CD4-positive, alpha-beta T cell treated with Interleukin-6 at 100 ng/mL for 8 hours (primary cell): ENCODE measurements at regions not wholly inside any gene's neighbourhood (a gene's known extent, or its start where the extent isn't known, plus 50 kb on each side); places are given as distances from the start of the nearest gene placed in this dataset.
"Not testable (repeated sequence)": the region's sequence is repeated elsewhere in the genome, so short reads cannot be mapped to it uniquely, and the experiment has no call there.

Source experiments
- DNase-seq: peaks from one replicate; pipeline ENCODE4 v3.0.0-alpha.2; 2020; ENCODE audit warnings: mixed read lengths, low spot score

GRCh38 chr18:1133541-1133940 is 228.9 kb downstream of the ADCYAP1 start:
- no peak for DNase-seq

- DNase-seq = no peak
Measured at GRCh38 chr18:1147730-1148129, 243.1 kb downstream of the ADCYAP1 start.

- DNase-seq = no peak
Measured at GRCh38 chr18:1149709-1150108, 245.0 kb downstream of the ADCYAP1 start.

GRCh38 chr18:1150344-1150743 is 245.7 kb downstream of the ADCYAP1 start:
- DNase-seq = no peak

GRCh38 chr18:1152958-1153357 is 248.3 kb downstream of the ADCYAP1 start:
- not testable (repeated sequence) for DNase-seq

GRCh38 chr18:1173593-1173992 is 268.9 kb downstream of the ADCYAP1 start:
- no peak for DNase-seq

GRCh38 chr18:1177232-1177631 is 272.6 kb downstream of the ADCYAP1 start:
- DNase-seq = no peak

- DNase-seq = no peak
Measured at GRCh38 chr18:1191341-1191740, 286.7 kb downstream of the ADCYAP1 start.

- DNase-seq = no peak
Measured at GRCh38 chr18:1213126-1213525, 308.5 kb downstream of the ADCYAP1 start.

- no peak for DNase-seq
Measured at GRCh38 chr18:1222880-1223279, 318.2 kb downstream of the ADCYAP1 start.

GRCh38 chr18:1227025-1227424 is 322.4 kb downstream of the ADCYAP1 start:
- no peak for DNase-seq

GRCh38 chr18:1229634-1230033 is 325.0 kb downstream of the ADCYAP1 start:
- DNase-seq = no peak

- no peak for DNase-seq
Measured at GRCh38 chr18:1232867-1233266, 328.2 kb downstream of the ADCYAP1 start.

GRCh38 chr18:1240701-1241100 is 336.0 kb downstream of the ADCYAP1 start:
- DNase-seq = no peak

- DNase-seq = no peak
Measured at GRCh38 chr18:1244397-1245122, 339.9 kb downstream of the ADCYAP1 start.

GRCh38 chr18:1246827-1247226 is 342.2 kb downstream of the ADCYAP1 start:
- DNase-seq = no peak

- DNase-seq = no peak
Measured at GRCh38 chr18:1252534-1252933, 347.9 kb downstream of the ADCYAP1 start.

GRCh38 chr18:1252936-1253335 is 348.3 kb downstream of the ADCYAP1 start:
- no peak for DNase-seq

- no peak for DNase-seq
Measured at GRCh38 chr18:1253827-1254226, 349.2 kb downstream of the ADCYAP1 start.

GRCh38 chr18:1261054-1261453 is 356.4 kb downstream of the ADCYAP1 start:
- no peak for DNase-seq

- DNase-seq = no peak
Measured at GRCh38 chr18:1267021-1267420, 362.4 kb downstream of the ADCYAP1 start.

GRCh38 chr18:1270081-1270480 is 365.4 kb downstream of the ADCYAP1 start:
- no peak for DNase-seq

- DNase-seq = no peak
Measured at GRCh38 chr18:1273469-1273868, 368.8 kb downstream of the ADCYAP1 start.

GRCh38 chr18:1292167-1292566 is 387.5 kb downstream of the ADCYAP1 start:
- DNase-seq = no peak
